Endothelial cell (in vitro differentiated cells): ENCODE measurements at regions not wholly inside any gene's neighbourhood (a gene's known extent, or its start where the extent isn't known, plus 50 kb on each side); places are given as distances from the start of the nearest gene placed in this dataset.

Source experiments
- DNase-seq: peaks from one replicate; pipeline ENCODE4 v3.0.0; 2021; ENCODE audit warnings: low spot score
- H3K27ac Mint-ChIP-seq: one replicate; pipeline ENCODE4 v1.8.0; 2021; ENCODE audit warnings: mixed read lengths, inconsistent platforms; ENCODE audit not compliant: unreplicated experiment
- H3K27me3 Mint-ChIP-seq: one replicate; pipeline ENCODE4 v1.8.0; 2021; ENCODE audit warnings: mild to moderate bottlenecking, moderate library complexity, mixed read lengths, inconsistent platforms; ENCODE audit not compliant: unreplicated experiment
- H3K36me3 Mint-ChIP-seq: one replicate; pipeline ENCODE4 v1.8.0; 2021; ENCODE audit warnings: mild to moderate bottlenecking, low read depth, mixed read lengths, inconsistent platforms; ENCODE audit not compliant: unreplicated experiment
- H3K4me1 Mint-ChIP-seq: one replicate; pipeline ENCODE4 v1.8.0; 2021; ENCODE audit warnings: mild to moderate bottlenecking, mixed read lengths, inconsistent platforms; ENCODE audit not compliant: unreplicated experiment
- H3K4me3 Mint-ChIP-seq: one replicate; pipeline ENCODE4 v1.8.0; 2021; ENCODE audit warnings: mild to moderate bottlenecking, mixed read lengths, inconsistent platforms; ENCODE audit not compliant: unreplicated experiment
- H3K9me3 Mint-ChIP-seq: one replicate; pipeline ENCODE4 v1.8.0; 2021; ENCODE audit warnings: mixed read lengths, inconsistent platforms; ENCODE audit not compliant: unreplicated experiment
- TF ChIP-seq, protein P1 (sequence below): fragments of 200-600 bp; sonication (generic); IDR thresholded peaks from one replicate; pipeline ENCODE4 v1.5.0; 2021; ENCODE audit warnings: antibody characterized with exemption; ENCODE audit not compliant: unreplicated experiment

DNA sequence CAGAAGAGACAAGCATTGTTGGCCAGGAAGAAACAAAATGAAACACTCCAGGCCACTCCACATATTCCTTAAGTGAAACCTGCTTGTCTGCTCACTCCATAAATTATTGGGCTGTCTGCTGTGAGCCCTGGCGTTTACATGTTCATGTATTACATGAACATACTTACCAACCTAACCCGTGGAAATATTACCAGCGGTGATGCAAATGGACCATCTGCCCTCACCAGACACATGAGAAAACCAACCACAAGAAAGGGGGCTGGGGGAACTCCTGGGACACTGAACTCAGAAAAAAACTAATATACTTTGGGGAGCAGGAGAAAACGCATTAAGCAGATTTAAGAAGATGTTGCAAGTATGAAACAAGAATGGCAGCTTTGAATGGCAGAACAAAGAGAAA, 731.2 kb upstream of the IGFBP3 start:
- no peak for DNase-seq
- Mint-ChIP-seq H3K9me3 (peaks cover 2% of the 10 kb centered on the region), H3K36me3 (no peaks in the 10 kb centered on the region), H3K27me3 (peaks cover 3% of the 10 kb centered on the region), H3K27ac (no peak overlapping the region), H3K4me1 (no peaks in the 10 kb centered on the region), H3K4me3 (no peak overlapping the region)
- TF ChIP-seq, protein P1, sequence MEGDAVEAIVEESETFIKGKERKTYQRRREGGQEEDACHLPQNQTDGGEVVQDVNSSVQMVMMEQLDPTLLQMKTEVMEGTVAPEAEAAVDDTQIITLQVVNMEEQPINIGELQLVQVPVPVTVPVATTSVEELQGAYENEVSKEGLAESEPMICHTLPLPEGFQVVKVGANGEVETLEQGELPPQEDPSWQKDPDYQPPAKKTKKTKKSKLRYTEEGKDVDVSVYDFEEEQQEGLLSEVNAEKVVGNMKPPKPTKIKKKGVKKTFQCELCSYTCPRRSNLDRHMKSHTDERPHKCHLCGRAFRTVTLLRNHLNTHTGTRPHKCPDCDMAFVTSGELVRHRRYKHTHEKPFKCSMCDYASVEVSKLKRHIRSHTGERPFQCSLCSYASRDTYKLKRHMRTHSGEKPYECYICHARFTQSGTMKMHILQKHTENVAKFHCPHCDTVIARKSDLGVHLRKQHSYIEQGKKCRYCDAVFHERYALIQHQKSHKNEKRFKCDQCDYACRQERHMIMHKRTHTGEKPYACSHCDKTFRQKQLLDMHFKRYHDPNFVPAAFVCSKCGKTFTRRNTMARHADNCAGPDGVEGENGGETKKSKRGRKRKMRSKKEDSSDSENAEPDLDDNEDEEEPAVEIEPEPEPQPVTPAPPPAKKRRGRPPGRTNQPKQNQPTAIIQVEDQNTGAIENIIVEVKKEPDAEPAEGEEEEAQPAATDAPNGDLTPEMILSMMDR = no peak

DNA sequence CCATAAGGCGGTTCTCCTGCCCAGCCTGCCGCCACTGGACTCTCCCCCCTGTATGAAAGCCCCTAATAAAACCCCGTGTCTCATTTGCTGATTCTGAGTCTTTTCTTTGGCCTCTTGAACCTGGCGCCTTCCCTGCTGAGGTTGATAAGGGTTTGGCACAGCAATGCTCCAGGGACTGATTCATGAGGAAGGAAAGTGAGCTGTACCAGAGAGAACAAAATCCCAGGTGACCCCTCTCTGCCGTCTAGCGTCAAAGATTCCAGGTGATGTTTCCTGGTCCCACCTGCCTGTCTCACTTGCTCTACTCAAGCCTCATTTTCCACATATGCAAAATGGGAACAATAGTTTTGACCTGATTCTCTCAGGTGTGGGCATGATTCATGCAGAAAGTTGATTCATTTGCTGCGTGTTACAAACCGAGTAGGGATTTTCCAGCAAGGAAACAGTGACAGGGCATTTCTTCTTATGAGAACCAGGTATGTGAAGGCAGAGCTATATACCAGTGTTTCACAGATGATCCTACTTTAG, 730.6 kb upstream of the IGFBP3 start:
- H3K9me3 Mint-ChIP-seq = peaks cover 5% of the 10 kb centered on the region
- no peak overlapping the region for H3K27ac Mint-ChIP-seq
- TF ChIP-seq, protein P1 = no peak
- no peaks in the 10 kb centered on the region for H3K36me3 Mint-ChIP-seq
- no peak for DNase-seq
- H3K4me3 Mint-ChIP-seq = no peak overlapping the region
- H3K27me3 Mint-ChIP-seq = peaks cover 3% of the 10 kb centered on the region
- no peaks in the 10 kb centered on the region for H3K4me1 Mint-ChIP-seq

DNA sequence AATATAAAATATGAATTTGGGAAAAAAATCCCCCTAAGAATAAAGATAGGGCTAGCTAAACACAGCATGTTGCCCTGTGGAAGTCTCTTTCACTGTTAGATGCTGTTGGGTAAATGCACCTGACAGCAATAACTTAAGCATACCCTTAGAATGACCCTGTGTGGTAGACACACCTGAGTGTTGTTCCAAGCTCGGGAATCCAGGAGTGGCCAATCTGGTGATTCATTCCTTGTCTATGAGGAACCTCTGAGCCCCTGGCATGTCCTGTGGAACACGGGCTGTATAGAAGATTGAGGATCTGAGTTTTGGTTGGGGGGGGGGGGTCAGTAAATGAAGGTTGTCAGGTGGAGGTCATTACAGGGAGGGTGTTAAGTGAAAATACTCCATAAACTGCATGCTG, 730.0 kb upstream of the IGFBP3 start:
- no peak for DNase-seq
- Mint-ChIP-seq H3K4me1 (no peaks in the 10 kb centered on the region), H3K4me3 (no peak overlapping the region), H3K27ac (no peak overlapping the region), H3K9me3 (peaks cover 5% of the 10 kb centered on the region), H3K27me3 (peaks cover 3% of the 10 kb centered on the region), H3K36me3 (no peaks in the 10 kb centered on the region)
- TF ChIP-seq, protein P1 = no peak

DNA sequence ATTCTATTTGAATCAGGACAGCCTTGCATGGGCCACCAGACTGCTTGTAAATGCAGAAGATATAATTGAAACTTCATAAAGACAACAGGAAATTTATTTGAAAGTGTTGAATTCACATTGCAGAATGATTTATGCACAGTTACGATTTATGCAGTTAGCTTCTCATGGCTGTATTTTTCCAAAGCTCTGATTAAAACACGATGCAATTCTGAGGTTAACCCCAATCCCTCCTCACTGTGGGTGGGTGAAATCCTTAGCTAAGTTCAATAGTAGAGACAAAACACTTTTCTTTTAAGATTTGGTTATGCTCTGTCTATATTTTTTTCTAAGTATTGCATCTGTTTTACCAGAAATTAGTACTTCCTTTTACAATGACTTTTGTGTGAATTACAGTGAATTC, 728.8 kb upstream of the IGFBP3 start:
- Mint-ChIP-seq H3K9me3 (peaks cover 5% of the 10 kb centered on the region), H3K27ac (no peak overlapping the region), H3K4me1 (no peaks in the 10 kb centered on the region), H3K27me3 (peaks cover 3% of the 10 kb centered on the region), H3K4me3 (no peak overlapping the region), H3K36me3 (no peaks in the 10 kb centered on the region)
- no peak for DNase-seq
- TF ChIP-seq, protein P1 = no peak

DNA sequence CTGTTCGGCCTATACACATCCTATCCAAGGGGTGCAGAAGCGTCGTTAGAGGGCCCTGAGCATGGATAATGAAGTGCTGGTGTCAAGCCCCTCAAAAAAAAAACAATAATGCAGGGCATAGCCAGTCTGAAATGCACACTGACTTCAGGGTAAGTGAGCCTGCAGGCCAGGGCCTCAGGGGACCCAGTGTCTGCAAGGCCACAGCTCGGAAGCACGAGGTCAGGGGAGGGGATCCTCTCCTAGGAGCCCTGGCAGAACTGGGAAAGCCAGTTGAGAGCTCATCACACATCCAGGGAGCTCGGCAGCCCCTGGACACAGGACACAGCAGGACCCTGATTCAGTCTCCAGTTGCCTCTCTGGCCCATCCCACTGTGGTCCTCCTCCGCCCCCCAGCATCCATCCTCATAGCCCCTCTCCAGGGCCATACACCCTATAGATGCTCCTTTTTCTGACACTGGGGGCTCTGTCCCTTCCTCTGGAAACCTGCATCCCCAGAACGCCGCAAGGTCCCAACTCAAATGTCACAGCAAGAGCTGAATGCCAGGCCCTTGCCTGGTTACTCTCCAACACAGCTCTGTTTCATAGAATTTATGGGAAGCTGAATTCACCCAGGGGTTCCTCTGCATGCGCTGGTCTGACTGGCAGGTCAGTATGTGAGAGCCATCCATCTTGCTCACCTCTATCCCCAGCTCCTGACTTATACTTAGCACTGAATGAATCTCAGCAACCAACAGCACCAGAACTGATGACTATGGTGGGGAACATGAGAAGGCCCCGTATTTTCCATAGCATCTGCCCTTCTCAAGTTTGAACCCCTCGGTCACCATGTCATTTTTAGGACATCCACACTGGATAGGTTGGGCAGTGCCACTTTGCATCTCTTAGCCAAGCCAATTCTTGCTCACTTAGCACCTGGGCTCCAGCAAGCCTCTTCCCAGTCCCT, 717.0 kb upstream of the IGFBP3 start:
- Mint-ChIP-seq H3K4me3 (no peak overlapping the region), H3K4me1 (peaks cover 14% of the 10 kb centered on the region), H3K27ac (no peak overlapping the region), H3K36me3 (peaks cover 4% of the 10 kb centered on the region), H3K27me3 (no peaks in the 10 kb centered on the region), H3K9me3 (no peaks in the 10 kb centered on the region)
- DNase-seq = no peak
- TF ChIP-seq, protein P1 = no peak
